SHP77 treated with DMSO at 0.1 percent for 48 hours (cell line): ENCODE measurements at regions not wholly inside any gene's neighbourhood (a gene's known extent, or its start where the extent isn't known, plus 50 kb on each side); places are given as distances from the start of the nearest gene placed in this dataset.
"Not testable (repeated sequence)": the region's sequence is repeated elsewhere in the genome, so short reads cannot be mapped to it uniquely, and the experiment has no call there.

Experiments used
- DNase-seq: peaks from one replicate; lab custom pipeline; 2025; lab: John Stamatoyannopoulos, UW

DNA sequence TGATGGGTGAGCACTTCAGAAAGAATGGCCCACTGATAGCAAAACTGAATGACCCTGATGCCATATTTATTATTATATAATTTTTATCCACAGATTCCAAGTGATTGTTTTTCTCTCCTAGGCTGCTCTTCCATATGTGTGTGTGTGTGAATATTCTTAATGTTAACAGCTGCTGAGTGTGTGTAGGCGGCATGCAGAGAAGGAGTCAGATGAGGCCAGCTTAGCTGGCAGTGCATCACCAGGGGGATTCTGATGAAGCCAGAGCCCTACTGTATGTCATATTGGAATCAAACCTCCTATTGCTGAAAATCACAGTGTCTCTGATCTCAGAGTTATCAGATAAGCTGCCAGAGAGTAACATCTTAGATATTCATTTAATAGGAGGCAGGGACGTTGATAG is 177.1 kb downstream of the DMAC1 start:
- no peak for DNase-seq

DNA sequence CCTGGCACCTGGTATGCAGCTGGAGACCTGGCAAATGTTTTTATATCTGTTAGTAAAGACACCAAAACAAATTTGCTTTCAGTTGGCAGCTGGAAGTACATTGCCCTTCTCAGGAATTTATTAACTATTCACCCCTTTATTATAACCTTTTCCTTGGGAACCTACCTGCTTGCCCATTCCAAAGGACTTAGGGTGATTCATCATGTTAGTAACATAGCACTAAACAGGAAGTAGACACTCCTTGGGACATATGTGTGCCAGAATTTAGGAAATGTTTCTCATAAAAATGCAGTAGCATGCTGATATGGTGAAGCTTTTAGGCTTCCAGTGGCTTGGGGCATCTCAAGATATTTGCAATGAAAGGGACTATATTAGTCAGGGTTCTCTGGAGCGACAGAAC is 184.2 kb downstream of the DMAC1 start:
- no peak for DNase-seq

DNA sequence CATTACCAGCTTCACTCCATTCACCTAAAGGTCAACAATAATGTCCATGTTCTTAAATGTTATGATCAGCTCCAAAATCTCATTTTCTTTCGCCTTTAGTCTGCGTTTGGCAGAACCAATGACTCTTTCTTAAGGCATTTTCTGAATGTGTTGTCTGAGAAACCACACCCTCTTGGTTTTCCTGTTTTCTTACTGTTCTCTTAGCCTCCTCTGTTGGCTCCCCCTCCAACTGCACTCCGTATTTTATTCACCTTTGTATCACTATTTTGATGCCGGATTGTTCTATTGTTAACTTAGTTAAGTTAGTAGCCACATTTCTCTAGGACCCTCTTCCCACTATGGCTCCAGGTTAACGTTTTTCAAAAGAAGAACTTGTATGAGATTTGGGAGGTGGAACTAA is 185.6 kb downstream of the DMAC1 start:
- no peak for DNase-seq

DNA sequence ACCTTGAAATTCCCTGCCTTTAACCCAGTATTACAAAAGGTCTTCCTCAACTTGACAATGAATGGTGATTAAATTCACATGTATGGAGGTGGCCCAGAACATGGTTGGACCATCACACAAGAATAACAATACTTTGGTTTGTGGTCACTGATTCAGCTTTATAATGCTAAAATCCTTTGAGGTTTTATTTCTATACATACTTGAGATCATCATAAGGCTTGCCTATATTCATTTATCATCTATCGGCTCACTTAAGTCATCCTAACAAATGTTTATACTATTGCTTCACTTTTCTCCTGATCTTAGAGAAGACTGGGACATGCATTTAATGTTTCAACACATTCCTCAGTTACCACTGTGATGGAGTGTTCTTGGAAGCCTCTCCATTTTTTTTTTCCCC is 191.3 kb downstream of the DMAC1 start:
- no peak for DNase-seq

DNA sequence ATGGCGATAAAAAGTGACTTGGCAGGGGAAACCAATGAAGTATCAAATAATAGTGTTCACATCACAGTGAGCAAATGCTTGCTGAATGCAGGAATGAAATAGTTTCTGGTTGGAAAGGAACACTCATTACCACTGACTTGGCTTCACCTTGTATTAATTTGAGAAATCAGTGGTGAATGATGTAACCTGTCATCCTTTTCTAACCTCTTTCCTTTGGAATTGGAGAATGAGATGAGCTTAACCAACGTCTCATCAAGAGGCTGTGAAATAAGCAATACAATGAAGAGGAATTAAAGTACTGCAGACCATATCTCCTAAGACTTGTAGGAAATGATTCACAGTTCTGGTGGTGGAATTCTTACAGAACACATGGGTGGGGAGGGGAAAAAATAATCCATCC is 192.2 kb downstream of the DMAC1 start:
- DNase-seq, result no peak

DNA sequence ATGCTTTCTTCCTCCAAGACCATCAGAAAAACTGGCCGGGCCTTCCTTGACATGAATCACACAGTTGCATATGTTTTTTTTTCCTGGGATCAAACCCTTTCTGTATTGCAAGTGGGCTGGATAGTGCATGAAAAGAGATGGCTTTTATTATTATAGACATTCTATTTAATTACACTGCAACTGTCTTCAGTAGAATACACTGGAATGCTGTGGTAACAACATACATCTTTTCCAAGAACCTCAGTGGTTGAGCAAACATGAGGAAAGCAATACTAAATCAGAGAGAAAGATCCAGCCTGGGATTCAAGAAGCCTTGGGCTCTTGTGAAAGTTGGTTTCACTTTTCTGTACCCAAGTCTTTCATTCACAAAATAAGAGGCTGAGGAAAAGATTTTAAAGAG is 193.0 kb downstream of the DMAC1 start:
- DNase-seq, result no peak

DNA sequence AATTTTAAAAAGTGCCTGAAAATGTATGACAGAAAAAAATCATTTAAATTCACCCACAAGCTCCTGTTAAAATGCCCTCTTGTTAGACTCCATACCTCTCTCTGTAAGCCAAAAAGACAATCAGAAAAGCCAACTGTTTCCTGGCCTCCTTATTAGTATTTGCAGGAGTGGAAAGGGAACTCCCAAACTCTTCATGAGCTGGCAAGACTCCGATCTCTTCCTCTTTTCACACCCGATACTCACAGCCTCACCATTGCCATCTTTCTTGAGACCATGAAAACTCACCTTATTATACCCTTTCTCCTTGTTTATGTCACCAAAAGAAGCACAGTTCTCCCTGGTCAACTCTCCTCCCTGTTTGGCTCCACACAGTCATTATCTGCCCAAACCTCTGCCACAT is 197.8 kb downstream of the DMAC1 start:
- DNase-seq, result no peak

DNA sequence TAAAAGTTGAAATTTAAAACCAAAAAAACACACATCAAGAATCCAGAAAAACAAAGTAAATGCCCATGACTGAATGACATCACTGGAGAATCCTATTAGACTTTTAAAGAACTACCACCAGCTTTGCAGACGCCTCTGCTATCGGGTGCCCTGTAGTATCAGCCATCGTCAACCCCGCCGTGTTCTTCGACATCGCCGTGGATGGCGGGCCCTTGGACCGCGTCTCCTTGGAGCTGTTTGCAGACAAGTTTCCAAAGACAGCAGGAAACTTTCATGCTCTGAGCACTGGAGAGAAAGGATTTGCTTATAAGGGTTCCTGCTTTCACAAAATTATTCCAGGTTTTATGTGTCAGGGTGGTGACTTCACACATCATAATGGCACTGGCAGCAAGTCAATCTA is 201.9 kb downstream of the DMAC1 start:
- no peak for DNase-seq

DNA sequence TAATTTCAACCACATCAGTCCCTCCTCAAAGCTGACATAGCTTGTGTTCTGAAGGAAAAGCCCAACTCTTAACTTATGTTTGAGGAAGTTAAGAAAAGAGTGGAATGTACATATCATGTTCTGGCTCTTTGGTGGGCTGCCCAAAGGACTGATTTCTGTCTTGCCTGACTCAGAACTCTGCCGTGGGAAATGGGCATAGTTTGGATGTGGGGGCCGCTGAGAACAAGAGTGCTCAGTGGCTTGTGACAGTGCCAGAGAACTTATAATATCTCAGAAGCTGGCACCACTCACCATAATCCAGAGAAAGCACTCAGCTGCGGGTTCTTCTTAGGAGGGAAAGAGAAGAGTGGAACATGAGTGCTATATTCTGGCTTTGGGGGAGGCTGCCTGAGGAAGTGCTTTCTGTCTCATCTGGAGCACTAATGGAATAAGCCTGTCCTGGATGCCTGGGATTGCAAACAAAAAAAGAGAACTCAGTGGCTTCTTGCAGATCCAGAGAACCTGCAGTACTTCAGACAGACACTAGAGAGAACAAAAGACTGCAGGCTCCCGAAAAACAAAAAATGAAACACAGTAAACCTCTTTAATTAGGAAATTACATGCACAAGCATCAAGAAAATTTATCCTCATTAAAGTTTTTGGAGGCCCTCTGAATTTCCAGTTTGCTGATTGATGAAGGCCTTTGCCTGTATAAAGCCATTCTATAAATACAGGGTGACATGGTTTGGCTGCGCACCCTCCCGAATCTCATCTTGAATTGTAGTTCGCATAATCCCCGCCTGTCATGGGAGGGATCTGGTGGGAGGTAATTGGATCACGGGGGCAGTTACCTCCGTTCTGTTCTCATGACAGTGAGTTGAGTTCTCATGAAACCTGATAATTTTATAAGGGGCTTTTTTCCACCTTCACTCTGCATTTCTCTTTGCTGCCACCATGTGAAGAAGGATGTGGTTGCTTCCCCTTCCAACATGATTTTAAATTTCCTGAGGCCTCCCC is 207.0 kb downstream of the DMAC1 start:
- no peak for DNase-seq

DNA sequence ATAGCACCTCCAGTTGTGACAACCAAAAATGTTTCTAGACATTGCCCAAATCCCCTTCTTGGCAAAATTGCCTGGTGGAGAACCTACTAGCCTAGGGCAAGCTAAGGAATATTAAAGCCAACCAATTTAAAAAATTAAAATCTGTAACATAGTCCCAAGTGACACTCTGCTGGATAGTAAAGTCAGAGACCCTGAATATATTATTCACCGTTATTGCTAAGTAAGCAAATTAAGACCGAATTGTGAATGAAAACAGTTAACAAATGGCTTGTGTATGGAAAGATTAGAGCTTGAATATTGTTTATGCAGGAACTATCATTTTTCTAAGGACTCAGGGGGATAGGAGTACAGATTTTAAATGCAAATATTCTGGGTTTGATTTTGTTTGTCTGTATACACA is 208.1 kb downstream of the DMAC1 start:
- no peak for DNase-seq

DNA sequence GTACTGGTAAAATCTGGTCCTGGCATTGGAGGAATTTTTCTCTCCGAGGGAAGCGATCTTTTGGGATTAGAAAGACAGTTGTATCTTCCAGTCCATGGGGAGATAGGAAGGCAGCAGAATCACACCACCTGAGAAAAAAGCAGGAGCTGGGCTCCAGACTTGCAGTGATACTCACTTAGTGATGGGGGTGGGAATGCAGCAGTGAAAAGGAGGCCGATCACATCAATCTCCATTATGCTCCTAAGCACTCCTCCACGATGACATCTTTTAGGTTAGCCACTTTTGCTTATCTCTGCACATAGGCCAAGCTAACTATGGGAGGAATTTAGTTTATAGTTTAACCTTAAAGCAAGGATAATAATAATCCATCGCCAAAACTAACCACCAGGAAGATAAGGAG is 219.0 kb downstream of the DMAC1 start:
- DNase-seq, result no peak

DNA sequence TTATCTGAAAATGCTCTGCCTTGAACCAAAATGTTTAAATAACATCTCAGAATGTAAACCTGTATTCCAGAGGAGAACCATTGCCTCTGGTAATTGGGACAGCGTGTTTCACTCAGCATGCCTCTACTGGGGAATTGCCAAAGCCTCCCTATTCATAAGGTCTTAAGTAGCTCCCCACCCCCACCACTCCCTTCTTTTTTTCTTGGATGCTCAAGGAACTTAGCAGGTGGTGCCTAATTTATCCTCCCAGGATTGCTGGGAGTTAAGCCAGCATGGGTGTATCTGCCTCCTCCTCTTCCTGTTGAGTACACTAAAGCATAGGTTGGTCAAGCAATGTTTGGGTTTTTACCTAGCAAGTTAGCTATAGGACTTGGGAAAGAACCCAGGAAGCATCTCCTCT is 220.2 kb downstream of the DMAC1 start:
- no peak for DNase-seq

DNA sequence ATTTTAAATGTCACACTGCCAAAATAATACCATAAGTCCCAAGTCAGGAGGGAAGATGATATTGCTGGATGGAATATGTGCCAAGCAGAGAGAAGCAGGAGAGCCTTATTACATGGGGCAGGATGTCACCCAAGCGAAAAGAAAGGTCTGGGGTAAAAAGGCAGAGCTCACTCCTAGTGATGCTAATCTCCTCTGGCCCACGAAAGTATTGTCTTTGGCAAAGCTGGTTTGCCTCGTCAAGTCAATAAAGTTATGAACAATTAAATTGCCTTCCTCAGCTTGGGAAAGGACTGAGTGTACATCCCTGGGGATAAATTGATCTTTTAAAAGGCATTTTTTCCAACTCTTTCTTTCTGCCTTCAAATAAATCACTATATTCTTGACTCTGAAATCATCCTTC is 220.6 kb downstream of the DMAC1 start:
- DNase-seq, result no peak

DNA sequence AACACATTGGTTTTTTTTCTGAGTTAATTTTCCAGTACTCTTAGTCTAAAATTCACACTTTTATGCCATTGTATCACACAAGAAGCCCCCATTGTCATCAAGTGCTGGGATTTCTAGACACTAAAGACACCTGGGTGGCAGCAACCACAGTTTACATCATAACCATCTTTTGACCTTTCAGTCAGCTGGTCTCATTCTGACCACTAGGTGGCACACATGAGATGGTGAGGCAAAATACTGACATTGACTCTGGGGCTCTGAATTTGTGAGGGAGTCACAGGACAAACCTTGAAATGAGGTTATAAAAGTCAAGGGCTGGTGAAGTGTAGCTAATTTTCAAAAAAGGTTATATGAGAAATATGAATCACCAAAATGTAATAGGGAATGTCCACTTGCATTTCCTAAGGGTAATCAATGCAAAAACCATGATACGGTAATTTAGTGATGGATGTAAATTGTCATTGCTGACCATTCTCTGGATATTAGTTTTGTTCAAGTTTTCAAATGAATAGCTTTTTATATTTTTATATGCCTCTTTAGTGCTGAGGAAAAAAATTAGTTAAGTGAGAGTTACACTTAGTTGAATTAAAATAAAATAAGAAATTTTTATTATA is 229.4 kb downstream of the DMAC1 start:
- no peak for DNase-seq

DNA sequence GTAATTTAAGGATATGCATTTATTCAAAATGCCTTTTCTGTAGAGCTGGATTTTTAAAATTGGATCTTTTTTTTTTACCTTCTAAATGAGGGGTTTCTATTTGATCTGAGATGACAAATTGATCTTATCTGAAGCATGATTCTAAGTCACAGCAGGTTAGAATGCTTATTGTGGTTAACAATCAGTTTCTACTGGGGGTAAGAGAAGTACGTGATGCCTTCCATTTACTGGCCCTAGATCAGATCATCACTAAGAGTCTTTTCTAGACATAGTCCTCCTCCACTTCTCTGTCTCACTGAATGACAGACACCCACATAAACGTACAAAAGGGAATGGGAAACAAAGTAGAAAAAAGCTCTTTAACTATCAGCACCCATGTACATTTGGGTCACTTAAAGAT is 231.9 kb downstream of the DMAC1 start:
- DNase-seq, result no peak

DNA sequence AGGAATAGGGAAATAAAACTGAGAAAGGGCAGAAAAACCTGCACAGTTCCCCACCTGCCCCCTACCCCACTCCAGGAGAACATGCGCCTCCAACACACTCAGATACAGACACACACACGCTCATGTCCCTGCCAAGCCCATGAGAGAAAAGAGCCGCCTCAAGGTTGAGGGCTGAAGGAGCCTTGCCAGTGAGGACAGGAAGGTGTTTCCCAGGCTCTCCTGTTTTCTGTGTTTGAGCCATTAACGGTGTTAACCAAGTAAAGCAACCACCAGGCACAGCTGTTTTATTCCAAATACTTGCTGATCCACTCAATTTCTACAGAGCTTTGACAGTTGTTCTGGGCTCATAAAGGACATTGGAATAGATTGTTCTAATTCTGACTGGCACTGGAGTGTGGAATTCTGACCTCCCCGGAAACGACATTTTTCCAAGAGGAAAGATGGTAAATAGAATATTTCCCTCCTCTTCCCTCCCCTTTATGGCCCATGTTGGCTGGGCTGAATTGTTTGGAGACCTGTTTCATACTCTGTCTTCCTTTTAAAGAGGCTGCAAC is 238.0 kb downstream of the DMAC1 start:
- DNase-seq, result no peak

DNA sequence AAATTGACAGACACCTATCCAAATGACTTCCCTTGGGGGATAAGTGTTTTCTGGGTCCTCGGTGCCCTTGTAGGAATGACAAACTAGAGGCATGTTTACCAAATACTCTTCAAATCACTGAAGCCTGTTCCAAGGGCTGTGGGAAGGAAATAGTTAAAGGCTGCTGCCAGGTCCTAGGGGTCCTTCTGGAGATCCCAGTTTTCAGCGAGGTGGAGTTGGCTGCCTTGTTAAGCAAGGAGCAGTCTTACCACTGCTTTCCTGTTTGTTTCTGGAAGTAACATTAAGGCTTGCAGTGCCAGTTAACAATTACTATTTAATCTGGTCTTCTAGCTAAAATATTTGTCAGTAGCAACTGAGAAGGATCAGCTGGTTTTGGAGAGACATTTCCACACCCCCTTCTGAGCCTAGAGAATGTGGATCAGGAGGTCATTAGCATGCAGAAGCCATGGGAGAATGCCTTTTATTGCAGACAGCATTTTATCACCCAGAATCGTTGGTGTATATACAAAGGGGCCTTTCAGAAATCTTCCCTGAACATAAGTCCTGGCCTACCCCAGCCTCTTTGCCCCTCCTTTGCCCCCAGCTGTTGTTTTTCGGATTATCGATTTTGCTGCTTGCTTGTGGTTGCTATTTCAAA is 238.8 kb downstream of the DMAC1 start:
- DNase-seq, result no peak

DNA sequence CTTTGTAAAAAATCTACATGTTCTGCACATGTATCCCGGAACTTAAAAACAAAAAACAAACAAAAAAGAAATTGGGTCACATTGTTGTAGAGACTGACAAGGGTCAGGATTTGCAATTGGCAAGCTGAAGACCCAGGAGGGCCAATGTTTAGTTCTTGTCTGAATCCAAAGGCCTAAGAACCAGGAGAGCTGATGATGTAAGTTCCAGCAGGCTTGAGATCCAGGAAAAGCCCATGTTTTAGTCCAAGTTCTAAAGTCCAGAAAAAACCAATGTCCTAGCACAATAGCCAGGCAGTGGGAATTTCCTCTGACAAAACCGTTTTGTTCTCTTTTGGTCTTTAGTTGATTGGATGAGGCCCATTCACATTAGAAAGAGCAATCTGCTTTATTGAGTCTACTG is 244.9 kb downstream of the DMAC1 start:
- DNase-seq, result no peak

DNA sequence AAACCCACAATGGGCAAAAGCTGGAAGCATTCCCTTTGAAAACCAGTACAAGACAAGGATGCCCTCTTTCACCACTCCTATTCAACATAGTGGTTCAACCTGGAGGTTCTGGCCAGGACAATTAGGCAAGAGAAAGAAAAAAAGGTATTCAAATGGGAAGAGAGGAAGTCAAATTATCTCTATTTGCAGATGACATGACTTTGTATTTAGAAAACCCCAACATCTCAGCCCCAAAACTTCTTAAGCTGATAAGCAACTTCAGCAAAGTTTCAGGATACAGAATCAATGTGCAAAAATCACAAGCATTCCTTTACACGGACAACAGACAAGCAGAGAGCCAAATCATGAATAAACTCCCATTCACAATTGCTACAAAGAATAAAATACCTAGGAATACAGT is 246.9 kb downstream of the DMAC1 start:
- DNase-seq, result not testable (repeated sequence)

DNA sequence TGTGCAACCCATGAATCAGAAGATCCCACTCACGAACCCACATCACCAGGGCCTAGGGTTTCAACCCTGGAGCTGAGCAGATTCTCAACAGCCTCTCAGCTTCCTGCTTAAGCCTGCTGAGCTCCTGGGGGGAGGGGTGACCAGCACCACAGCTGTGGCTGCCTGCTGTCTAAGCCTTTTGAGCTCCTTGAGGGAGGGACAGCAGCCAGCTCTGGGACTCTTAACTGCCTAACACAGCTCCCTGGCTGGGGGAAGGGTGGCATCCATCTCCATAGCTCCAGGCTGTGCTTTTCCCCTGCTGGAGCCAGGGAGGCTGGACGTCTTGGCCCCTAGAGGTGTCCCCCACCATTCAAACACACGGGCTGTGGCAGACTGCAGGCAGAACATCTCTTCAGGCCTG is 250.3 kb downstream of the DMAC1 start:
- no peak for DNase-seq

DNA sequence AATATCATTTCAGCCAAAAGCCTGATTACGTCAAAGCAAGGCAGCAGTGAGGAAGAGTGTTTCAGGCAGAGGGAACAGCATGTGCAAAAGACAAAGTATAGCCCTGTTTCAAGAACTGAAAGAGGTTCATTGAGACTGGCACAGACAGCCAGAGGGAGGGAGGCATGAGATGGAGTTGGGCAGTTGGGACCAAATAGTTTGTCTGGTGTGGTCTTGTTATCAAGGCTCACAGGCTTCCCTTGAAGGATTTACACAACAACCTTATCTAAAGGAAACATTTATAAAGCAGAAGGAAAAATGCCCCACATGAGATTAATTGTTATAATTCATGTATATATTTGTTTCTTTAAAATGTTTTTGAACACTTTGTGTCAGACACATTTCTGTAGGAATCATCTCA is 253.3 kb downstream of the DMAC1 start:
- DNase-seq, result no peak

DNA sequence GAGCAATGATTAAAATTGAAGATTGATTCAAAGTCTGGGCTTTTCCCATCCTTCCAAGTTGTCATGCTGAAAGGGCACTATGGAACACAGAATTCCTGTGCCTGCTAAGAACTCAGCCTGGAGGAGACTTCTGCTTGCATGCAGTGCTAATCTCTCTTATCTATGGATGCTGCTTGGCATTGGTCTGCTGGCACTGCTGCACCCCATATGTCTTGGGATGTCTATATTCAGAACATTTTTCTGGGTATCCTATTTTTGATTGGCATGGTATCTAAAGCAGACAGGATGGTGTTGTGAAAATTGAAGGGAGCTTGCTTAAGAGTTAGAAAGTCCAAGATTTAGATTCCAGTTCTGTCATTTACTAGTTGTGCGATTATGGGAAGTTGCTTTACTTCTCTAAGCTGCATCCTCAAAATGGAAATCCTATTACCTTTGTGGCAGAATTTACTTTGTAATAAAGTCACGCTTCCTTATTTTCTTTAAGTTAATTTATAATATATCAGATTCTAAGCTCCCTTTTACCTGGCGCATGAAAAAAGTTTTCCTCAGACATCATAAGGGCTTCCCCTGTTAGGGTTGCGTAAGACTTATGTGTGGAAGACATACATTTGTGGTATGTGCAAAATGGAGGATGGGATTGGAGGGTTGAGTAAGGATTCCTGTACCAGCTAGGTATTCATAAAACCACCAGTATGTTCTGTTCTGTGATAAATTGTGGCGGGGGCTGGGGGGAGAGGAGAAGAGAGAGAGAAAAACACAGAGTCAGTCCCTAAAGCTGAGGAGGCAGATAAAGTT is 254.0 kb downstream of the DMAC1 start:
- DNase-seq, result no peak
